Kasumi-1 (cell line): ENCODE measurements at regions not wholly inside any gene's neighbourhood (a gene's known extent, or its start where the extent isn't known, plus 50 kb on each side); places are given as distances from the start of the nearest gene placed in this dataset.
A peak's percentile ranks its signal among the peaks of the same experiment; 100 is the strongest.

Source experiments
- DNase-seq, 2 experiments: peaks; one replicate each; lab custom pipeline; 2025; lab: John Stamatoyannopoulos, UW

GRCh38 chr3:86731501-86731901, 259.4 kb downstream of the VGLL3 start:
- DNase-seq: no peak

GRCh38 chr3:86723433-86723832, 267.5 kb downstream of the VGLL3 start:
- DNase-seq: no peak

- DNase-seq: no peak
These were observed 279.3 kb downstream of the VGLL3 start for GRCh38 chr3:86711634-86712033.

- no peak for DNase-seq
These were observed 282.1 kb downstream of the VGLL3 start for GRCh38 chr3:86708893-86709292.

- DNase-seq: peak; percentile 47 to 72
These were observed 288.5 kb downstream of the VGLL3 start for GRCh38 chr3:86702381-86702958.

- DNase-seq: no peak
These were observed 295.2 kb downstream of the VGLL3 start for GRCh38 chr3:86695752-86696151.

- no peak for DNase-seq
These were observed 317.0 kb downstream of the VGLL3 start for GRCh38 chr3:86673991-86674390.

GRCh38 chr3:86661817-86662216, 329.1 kb downstream of the VGLL3 start:
- no peak for DNase-seq

GRCh38 chr3:86658876-86659275, 332.1 kb downstream of the VGLL3 start:
- DNase-seq: no peak

GRCh38 chr3:86654806-86655460, 336.0 kb downstream of the VGLL3 start:
- no peak for DNase-seq

- no peak for DNase-seq
These were observed 337.2 kb downstream of the VGLL3 start for GRCh38 chr3:86653661-86654205.

GRCh38 chr3:86648087-86648486, 342.9 kb downstream of the VGLL3 start:
- DNase-seq: no peak

GRCh38 chr3:86645756-86646155, 345.2 kb downstream of the VGLL3 start:
- DNase-seq: no peak

GRCh38 chr3:86634361-86634760, 356.6 kb downstream of the VGLL3 start:
- DNase-seq: no peak

GRCh38 chr3:86629511-86629910, 361.4 kb downstream of the VGLL3 start:
- no peak for DNase-seq

GRCh38 chr3:86624192-86624591, 366.8 kb downstream of the VGLL3 start:
- no peak for DNase-seq

- DNase-seq: no peak
These were observed 372.2 kb downstream of the VGLL3 start for GRCh38 chr3:86618706-86619105.

- no peak for DNase-seq
These were observed 385.8 kb downstream of the VGLL3 start for GRCh38 chr3:86605166-86605565.

GRCh38 chr3:86595696-86596095, 395.3 kb downstream of the VGLL3 start:
- no peak for DNase-seq

GRCh38 chr3:86594838-86595237, 396.1 kb downstream of the VGLL3 start:
- DNase-seq: no peak

GRCh38 chr3:86578071-86578470, 412.9 kb downstream of the VGLL3 start:
- no peak for DNase-seq

- peak; percentile 66 to 77 for DNase-seq
These were observed 427.5 kb downstream of the VGLL3 start for GRCh38 chr3:86563400-86563970.

GRCh38 chr3:86562090-86562489, 428.9 kb downstream of the VGLL3 start:
- no peak for DNase-seq
